Esophagus squamous epithelium (tissue), 5 donors: ENCODE measurements at regions not wholly inside any gene's neighbourhood (a gene's known extent, or its start where the extent isn't known, plus 50 kb on each side); places are given as distances from the start of the nearest gene placed in this dataset.

Experiments
- DNase-seq: peaks from one replicate; lab custom pipeline; 2025; lab: John Stamatoyannopoulos, UW
- H3K27ac ChIP-seq, 4 donors: fragments of 200-600 bp; sonication (generic); one replicate each; pipeline ENCODE4 v1.5.1; 2016 to 2019; ENCODE audit warnings: mild to moderate bottlenecking in 1 of 4
- H3K27me3 ChIP-seq, 4 donors: fragments of 200-600 bp; sonication (generic); 1 replicate in 3 of 4; 2 replicates in 1 of 4; pipeline versions ENCODE4 v1.5.1 to v1.6.0; 2017 to 2021; ENCODE audit warnings: antibody characterized with exemption in 1 of 4
- H3K36me3 ChIP-seq, 3 donors: fragments of 200-600 bp; sonication (generic); one replicate each; pipeline ENCODE4 v1.5.1; 2016 to 2019
- H3K4me1 ChIP-seq, 3 donors: fragments of 200-600 bp; sonication (generic); one replicate each; pipeline ENCODE4 v1.5.1; 2017 to 2019
- H3K4me3 ChIP-seq, 4 donors: fragments of 200-600 bp; sonication (generic); 1 replicate in 3 of 4; 2 replicates in 1 of 4; pipeline ENCODE4 v1.5.1; 2016 to 2019; ENCODE audit warnings: mild to moderate bottlenecking in 2 of 4, moderate library complexity in 1 of 4
- H3K9me3 ChIP-seq, 3 donors: fragments of 200-600 bp; sonication (generic); one replicate each; pipeline ENCODE4 v1.5.1; 2016 to 2019
- CTCF ChIP-seq, 6 experiments: fragments of 450-650 bp in 4 of 6; fragments of 200-600 bp in 2 of 6; sonication (generic) in 2 of 6; IDR thresholded peaks; one replicate each; pipeline ENCODE4 v1.5.1; 2016 to 2019; ENCODE audit warnings: antibody characterized with exemption in 6 of 6, mild to moderate bottlenecking in 4 of 6, moderate library complexity in 4 of 6
- POLR2A ChIP-seq, 4 donors: fragments of 450-650 bp; IDR thresholded peaks; one replicate each; pipeline ENCODE4 v1.6.1; 2017; ENCODE audit warnings: antibody characterized with exemption in 4 of 4, mild to moderate bottlenecking in 4 of 4, moderate library complexity in 3 of 4
- WGBS, 2 donors: methylation state at CpG; one replicate each; pipeline ENCODE4 v1.1.5; 2018; 5-methylcytosine and 5-hydroxymethylcytosine counted together
- intact Hi-C: fragments of 100-400 bp; cut with DNase I; formaldehyde crosslinking; loops from one replicate; pipeline ENCODE4 v1.15.0; 2022
- donor health status: DM: yes; HTN: yes; CAD: no.

- Histone ChIP-seq H3K36me3 (no peaks in the 10 kb centered on the region), H3K27me3 (peaks cover 0 to 12% (median 2%) of the 10 kb centered on the region in 4 donors), H3K27ac (no peak overlapping the region), H3K4me3 (no peak overlapping the region), H3K9me3 (no peaks in the 10 kb centered on the region), H3K4me1 (peaks cover 5 to 46% (median 13%) of the 10 kb centered on the region in 3 donors)
- 88 to 100% methylated on average over 3 of the region's 3 CpGs for WGBS, 2 donors
- intact Hi-C loops: loop anchor here (10.0 kb wide), 1 partner anchor 556 kb away; no protein-coding TSS in a partner anchor
- DNase-seq: no peak
- peak in 4 of 6 experiments; percentile 15 to 31 (median 20) for TF ChIP-seq CTCF (IDR thresholded peaks at IDR 0.05)
- no peak for TF ChIP-seq POLR2A (IDR thresholded peaks at IDR 0.05)
These were observed 66.6 kb upstream of the SYPL1 start for GRCh38 chr7:106178593-106179134.

- H3K4me1 ChIP-seq: peaks cover 5 to 46% (median 13%) of the 10 kb centered on the region in 3 donors
- H3K9me3 ChIP-seq: no peaks in the 10 kb centered on the region
- no peak for DNase-seq
- 81% methylated on average over 4 to 6 of the region's 11 CpGs for WGBS, 2 donors
- intact Hi-C loops: loop anchor here (2.0 to 10.0 kb wide), 2 partner anchors 285 to 557 kb away; no protein-coding TSS in a partner anchor
- peak overlapping the region in 2 of 4 donors; percentile 2 to 6 for H3K27ac ChIP-seq
- H3K27me3 ChIP-seq: peaks cover 0 to 12% (median 2%) of the 10 kb centered on the region in 4 donors
- TF ChIP-seq CTCF (IDR thresholded peaks at IDR 0.05) (no peak), POLR2A (IDR thresholded peaks at IDR 0.05) (no peak)
- H3K4me3 ChIP-seq: no peak overlapping the region
- no peaks in the 10 kb centered on the region for H3K36me3 ChIP-seq
These were observed 65.9 kb upstream of the SYPL1 start for GRCh38 chr7:106177738-106178592.

- H3K4me1 ChIP-seq: peaks cover 5 to 46% (median 13%) of the 10 kb centered on the region in 3 donors
- H3K27me3 ChIP-seq: peaks cover 0 to 12% (median 2%) of the 10 kb centered on the region in 4 donors
- no peak overlapping the region for H3K4me3 ChIP-seq
- peak overlapping the region in 3 of 4 donors; percentile 25 to 61 (median 26) for H3K27ac ChIP-seq
- H3K36me3 ChIP-seq: no peaks in the 10 kb centered on the region
- H3K9me3 ChIP-seq: no peaks in the 10 kb centered on the region
- TF ChIP-seq POLR2A (IDR thresholded peaks at IDR 0.05) (no peak), CTCF (IDR thresholded peaks at IDR 0.05) (no peak)
- intact Hi-C loops: loop anchor here (2.0 to 10.0 kb wide), 2 partner anchors 286 to 558 kb away; no protein-coding TSS in a partner anchor
- WGBS, 2 donors: 80 to 82% methylated on average over 4 of the region's 4 CpGs
- DNase-seq: no peak
These were observed 65.2 kb upstream of the SYPL1 start for GRCh38 chr7:106177300-106177690.

GRCh38 chr7:106176414-106177299 lies 64.5 kb upstream of the SYPL1 start:
- peaks cover 5 to 46% (median 13%) of the 10 kb centered on the region in 3 donors for H3K4me1 ChIP-seq
- 29 to 37% methylated on average over 4 to 7 of the region's 11 CpGs for WGBS, 2 donors
- DNase-seq: peak; percentile 6
- peak overlapping the region in 3 of 4 donors; percentile 25 to 61 (median 26) for H3K27ac ChIP-seq
- H3K27me3 ChIP-seq: peaks cover 0 to 12% (median 2%) of the 10 kb centered on the region in 4 donors
- H3K9me3 ChIP-seq: no peaks in the 10 kb centered on the region
- H3K36me3 ChIP-seq: no peaks in the 10 kb centered on the region
- no peak overlapping the region for H3K4me3 ChIP-seq
- intact Hi-C loops: loop anchor here (2.0 to 10.0 kb wide), 2 partner anchors 286 to 558 kb away; no protein-coding TSS in a partner anchor
- peak; percentile 80 to 96 (median 92) for TF ChIP-seq CTCF (IDR thresholded peaks at IDR 0.05)
- no peak for TF ChIP-seq POLR2A (IDR thresholded peaks at IDR 0.05)
